Activated B cell treated with CpG ODN at 0.5 μM for 24 hours (primary cell): ENCODE measurements at regions not wholly inside any gene's neighbourhood (a gene's known extent, or its start where the extent isn't known, plus 50 kb on each side); places are given as distances from the start of the nearest gene placed in this dataset.

Experiments used
- ATAC-seq: fragments of 200-7000 bp; cut with Tn5 transposase; one replicate; pipeline ENCODE4 v1.10.0; 2021; ENCODE audit warnings: low read depth, mild to moderate bottlenecking, moderate library complexity
- CTCF ChIA-PET: fragments of 350-600 bp; sonication (Branson Sonifier 250); formaldehyde crosslinking; loops from one replicate; lab custom pipeline; 2021; ENCODE audit warnings: antibody characterized with exemption; lab: Charles Lee
- POLR2A ChIA-PET: fragments of 350-600 bp; sonication (Branson Sonifier 250); formaldehyde crosslinking; loops from one replicate; lab custom pipeline; 2021; ENCODE audit warnings: antibody characterized with exemption; lab: Charles Lee
- DNase-seq: peaks from one replicate; pipeline ENCODE4 v3.0.0; 2022
- H3K27ac Mint-ChIP-seq: one replicate; pipeline ENCODE4 v1.8.0; 2020; ENCODE audit warnings: mixed read lengths
- H3K27me3 Mint-ChIP-seq: one replicate; pipeline ENCODE4 v1.8.0; 2021; ENCODE audit warnings: mixed read lengths
- H3K36me3 Mint-ChIP-seq: one replicate; pipeline ENCODE4 v1.8.0; 2021; ENCODE audit warnings: low read depth, mixed read lengths
- H3K4me1 Mint-ChIP-seq: one replicate; pipeline ENCODE4 v1.8.0; 2021; ENCODE audit warnings: mixed read lengths
- H3K4me3 Mint-ChIP-seq: one replicate; pipeline ENCODE4 v1.8.0; 2020; ENCODE audit warnings: mild to moderate bottlenecking, mixed read lengths
- H3K9me3 Mint-ChIP-seq: one replicate; pipeline ENCODE4 v1.8.0; 2020; ENCODE audit warnings: mixed read lengths
- intact Hi-C: fragments of 100-400 bp; cut with micrococcal nuclease; formaldehyde crosslinking; loops from one replicate; pipeline ENCODE4 v1.15.1; 2024
- TF ChIP-seq, protein P1 (sequence below): fragments of 200-600 bp; IDR thresholded peaks from one replicate; pipeline ENCODE4 v1.8.0; 2022; ENCODE audit warnings: antibody characterized with exemption, mild to moderate bottlenecking

DNA sequence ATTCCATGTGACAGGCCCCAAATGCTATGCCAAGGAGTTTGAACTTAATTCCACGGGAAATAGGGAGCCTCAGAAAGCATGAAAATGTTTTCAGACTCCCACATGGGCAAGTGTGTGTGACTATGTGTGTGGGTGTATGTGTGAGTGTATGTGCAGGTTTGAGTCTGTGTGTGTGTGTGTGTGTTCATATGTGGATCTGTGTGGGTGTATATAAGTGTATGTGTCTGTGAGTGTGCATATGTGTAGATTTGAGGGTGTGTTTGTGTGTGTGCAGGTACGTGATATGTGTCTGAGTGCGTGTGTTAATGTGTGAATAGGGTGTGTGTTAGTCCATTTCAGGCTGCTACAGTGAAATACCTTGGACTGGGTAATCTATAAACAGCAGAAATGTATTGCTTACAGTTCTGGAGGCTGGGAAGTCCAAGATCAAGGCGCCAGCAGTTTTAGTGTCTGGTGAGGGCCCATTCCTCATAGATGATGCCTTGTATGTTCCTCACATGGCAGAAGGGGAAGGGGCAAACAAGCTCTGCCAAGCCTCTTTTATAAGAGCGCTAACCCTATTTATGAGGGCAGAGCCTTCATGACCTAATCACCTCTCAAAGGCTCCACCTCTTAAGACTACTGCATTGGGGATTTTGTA is 181.1 kb upstream of the TAB2 start:
- intact Hi-C loops: no loop called here
- DNase-seq (no peak), ATAC-seq (no peak)
- no peaks in the 10 kb centered on the region for H3K9me3 Mint-ChIP-seq
- H3K36me3 Mint-ChIP-seq: no peaks in the 10 kb centered on the region
- no peak overlapping the region for H3K27ac Mint-ChIP-seq
- H3K27me3 Mint-ChIP-seq: no peaks in the 10 kb centered on the region
- H3K4me3 Mint-ChIP-seq: no peak overlapping the region
- POLR2A ChIA-PET: no interaction called here
- H3K4me1 Mint-ChIP-seq: peaks cover 17% of the 10 kb centered on the region
- TF ChIP-seq, protein P1, sequence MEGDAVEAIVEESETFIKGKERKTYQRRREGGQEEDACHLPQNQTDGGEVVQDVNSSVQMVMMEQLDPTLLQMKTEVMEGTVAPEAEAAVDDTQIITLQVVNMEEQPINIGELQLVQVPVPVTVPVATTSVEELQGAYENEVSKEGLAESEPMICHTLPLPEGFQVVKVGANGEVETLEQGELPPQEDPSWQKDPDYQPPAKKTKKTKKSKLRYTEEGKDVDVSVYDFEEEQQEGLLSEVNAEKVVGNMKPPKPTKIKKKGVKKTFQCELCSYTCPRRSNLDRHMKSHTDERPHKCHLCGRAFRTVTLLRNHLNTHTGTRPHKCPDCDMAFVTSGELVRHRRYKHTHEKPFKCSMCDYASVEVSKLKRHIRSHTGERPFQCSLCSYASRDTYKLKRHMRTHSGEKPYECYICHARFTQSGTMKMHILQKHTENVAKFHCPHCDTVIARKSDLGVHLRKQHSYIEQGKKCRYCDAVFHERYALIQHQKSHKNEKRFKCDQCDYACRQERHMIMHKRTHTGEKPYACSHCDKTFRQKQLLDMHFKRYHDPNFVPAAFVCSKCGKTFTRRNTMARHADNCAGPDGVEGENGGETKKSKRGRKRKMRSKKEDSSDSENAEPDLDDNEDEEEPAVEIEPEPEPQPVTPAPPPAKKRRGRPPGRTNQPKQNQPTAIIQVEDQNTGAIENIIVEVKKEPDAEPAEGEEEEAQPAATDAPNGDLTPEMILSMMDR: no peak
- CTCF ChIA-PET: no interaction called here

DNA sequence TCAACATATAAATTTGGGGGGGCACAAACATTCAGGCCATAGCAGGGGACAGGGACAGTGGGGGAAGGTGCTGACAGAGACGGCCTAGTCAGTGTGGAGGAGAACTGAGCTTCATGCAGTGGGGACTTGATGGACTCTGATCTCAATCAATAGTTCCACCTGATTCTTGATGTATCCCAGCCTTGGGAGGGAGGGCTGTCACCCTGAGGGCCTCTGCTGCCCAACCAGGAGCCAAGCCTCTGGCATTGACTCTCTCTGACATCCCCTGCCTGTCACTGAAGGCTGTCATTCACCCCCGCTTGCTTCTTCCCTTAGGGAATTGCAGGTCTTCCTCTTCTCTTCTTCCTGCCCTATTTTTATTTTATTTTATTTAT is 180.6 kb upstream of the TAB2 start:
- intact Hi-C loops: no loop called here
- H3K36me3 Mint-ChIP-seq: no peaks in the 10 kb centered on the region
- DNase-seq: no peak
- no peak overlapping the region for H3K27ac Mint-ChIP-seq
- no peak for ATAC-seq
- POLR2A ChIA-PET: no interaction called here
- TF ChIP-seq, protein P1: no peak
- peaks cover 17% of the 10 kb centered on the region for H3K4me1 Mint-ChIP-seq
- no peaks in the 10 kb centered on the region for H3K27me3 Mint-ChIP-seq
- no peak overlapping the region for H3K4me3 Mint-ChIP-seq
- no peaks in the 10 kb centered on the region for H3K9me3 Mint-ChIP-seq
- CTCF ChIA-PET: no interaction called here

DNA sequence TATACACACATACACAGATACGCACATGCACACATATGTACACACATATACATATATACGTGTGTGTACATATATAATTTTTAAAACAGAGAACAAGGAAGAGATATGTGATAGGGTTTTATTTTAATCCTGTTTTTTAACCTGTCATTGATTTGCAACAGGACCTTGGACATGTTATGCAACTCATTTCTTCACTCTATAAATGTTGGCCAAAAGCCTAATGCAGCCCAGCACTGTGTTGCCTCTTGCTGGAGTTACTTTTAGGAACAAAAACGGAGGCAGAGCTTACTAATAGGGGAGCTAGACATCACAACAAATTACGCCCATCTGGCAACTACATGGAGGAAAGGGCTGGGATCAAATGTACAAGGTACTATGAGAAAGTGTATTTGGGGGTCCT is 179.9 kb upstream of the TAB2 start:
- DNase-seq: no peak
- H3K4me3 Mint-ChIP-seq: no peak overlapping the region
- H3K9me3 Mint-ChIP-seq: peaks cover 3% of the 10 kb centered on the region
- no peaks in the 10 kb centered on the region for H3K27me3 Mint-ChIP-seq
- no peak for ATAC-seq
- H3K36me3 Mint-ChIP-seq: no peaks in the 10 kb centered on the region
- peaks cover 17% of the 10 kb centered on the region for H3K4me1 Mint-ChIP-seq
- TF ChIP-seq, protein P1: no peak
- CTCF ChIA-PET: no interaction called here
- intact Hi-C loops: no loop called here
- POLR2A ChIA-PET: interaction anchor here (0.6 kb wide), 1 partner anchor 18 kb away, joined by 3 read pairs; no protein-coding TSS in a partner anchor
- no peak overlapping the region for H3K27ac Mint-ChIP-seq

DNA sequence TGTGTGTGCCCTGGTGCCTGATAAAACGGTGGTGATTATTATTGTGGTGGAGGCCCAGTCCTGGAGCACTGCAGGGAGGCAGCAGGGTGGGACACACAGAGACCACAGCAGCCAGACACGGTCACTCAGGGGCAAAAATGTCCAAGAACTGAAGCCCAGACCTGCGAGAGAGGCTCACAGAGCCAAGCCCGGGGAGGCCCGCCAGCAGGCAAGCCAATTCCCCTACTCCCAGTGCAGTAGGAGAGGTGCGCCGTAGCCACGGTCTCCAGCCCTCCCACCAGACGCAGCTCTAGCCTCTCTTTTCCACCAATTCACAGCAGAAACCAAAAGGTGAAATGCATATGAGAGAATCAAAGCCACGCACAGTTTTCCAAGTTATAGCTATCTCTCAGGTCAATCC is 179.4 kb upstream of the TAB2 start:
- no peaks in the 10 kb centered on the region for H3K36me3 Mint-ChIP-seq
- H3K4me3 Mint-ChIP-seq: no peak overlapping the region
- DNase-seq: no peak
- no peaks in the 10 kb centered on the region for H3K27me3 Mint-ChIP-seq
- ATAC-seq: no peak
- H3K27ac Mint-ChIP-seq: no peak overlapping the region
- ChIA-PET CTCF (no interaction called here), POLR2A (no interaction called here)
- peaks cover 3% of the 10 kb centered on the region for H3K9me3 Mint-ChIP-seq
- TF ChIP-seq, protein P1: no peak
- H3K4me1 Mint-ChIP-seq: peaks cover 17% of the 10 kb centered on the region
- intact Hi-C loops: no loop called here

DNA sequence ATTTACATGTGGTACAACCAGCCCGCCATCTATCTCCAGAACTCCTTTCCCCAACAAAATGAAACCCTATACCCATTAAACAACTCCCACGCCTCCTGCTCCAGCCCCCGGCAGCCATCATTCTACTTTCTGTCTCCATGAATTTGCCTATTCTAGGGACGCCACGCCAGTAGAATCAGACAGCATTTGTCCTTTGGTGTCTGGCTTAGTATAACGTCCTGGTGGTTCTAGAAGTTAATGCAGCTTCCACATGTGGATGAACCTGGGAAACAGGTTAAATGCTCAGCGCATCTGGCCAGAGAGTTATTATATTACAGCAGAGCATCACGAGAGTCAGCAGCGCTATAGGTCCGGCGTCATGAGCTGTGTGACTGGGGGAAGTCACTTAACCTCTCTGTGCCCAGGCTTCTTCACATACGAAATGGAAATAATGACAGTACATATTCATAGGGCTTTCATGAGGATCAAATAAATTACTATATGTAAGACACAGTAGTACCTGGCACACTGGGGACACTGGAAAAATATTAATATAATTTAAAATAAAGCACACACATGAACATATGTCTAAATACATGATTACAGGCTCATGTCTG is 178.7 kb upstream of the TAB2 start:
- no peak overlapping the region for H3K27ac Mint-ChIP-seq
- peaks cover 17% of the 10 kb centered on the region for H3K4me1 Mint-ChIP-seq
- intact Hi-C loops: no loop called here
- no peaks in the 10 kb centered on the region for H3K27me3 Mint-ChIP-seq
- ChIA-PET CTCF (no interaction called here), POLR2A (no interaction called here)
- DNase-seq (no peak), ATAC-seq (no peak)
- H3K9me3 Mint-ChIP-seq: peaks cover 3% of the 10 kb centered on the region
- no peak overlapping the region for H3K4me3 Mint-ChIP-seq
- TF ChIP-seq, protein P1: no peak
- no peaks in the 10 kb centered on the region for H3K36me3 Mint-ChIP-seq
